ENCODE measurements at regions not wholly inside any gene's neighbourhood (a gene's known extent, or its start where the extent isn't known, plus 50 kb on each side); places are given as distances from the start of the nearest gene placed in this dataset.

DNA sequence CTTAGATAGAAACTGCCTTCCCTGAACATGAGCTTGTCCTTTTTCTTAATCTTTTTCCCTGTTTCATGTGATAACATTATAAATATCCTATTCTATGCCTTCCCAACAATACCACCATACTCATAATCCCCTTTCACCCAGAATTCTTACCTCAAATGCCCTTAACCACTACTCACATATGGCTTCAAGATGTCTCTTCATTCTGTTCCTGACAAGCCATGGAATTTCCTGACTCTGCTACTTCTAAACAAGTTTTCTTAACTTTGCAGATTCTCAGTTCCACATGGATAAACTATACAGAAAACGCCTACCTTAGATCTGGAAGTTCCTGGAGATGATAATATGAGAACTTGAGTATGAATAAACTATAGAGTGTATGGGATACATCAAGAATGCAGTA lies 1217.8 kb downstream of the CDH8 start (continued):
- TF ChIP-seq, protein P1, sequence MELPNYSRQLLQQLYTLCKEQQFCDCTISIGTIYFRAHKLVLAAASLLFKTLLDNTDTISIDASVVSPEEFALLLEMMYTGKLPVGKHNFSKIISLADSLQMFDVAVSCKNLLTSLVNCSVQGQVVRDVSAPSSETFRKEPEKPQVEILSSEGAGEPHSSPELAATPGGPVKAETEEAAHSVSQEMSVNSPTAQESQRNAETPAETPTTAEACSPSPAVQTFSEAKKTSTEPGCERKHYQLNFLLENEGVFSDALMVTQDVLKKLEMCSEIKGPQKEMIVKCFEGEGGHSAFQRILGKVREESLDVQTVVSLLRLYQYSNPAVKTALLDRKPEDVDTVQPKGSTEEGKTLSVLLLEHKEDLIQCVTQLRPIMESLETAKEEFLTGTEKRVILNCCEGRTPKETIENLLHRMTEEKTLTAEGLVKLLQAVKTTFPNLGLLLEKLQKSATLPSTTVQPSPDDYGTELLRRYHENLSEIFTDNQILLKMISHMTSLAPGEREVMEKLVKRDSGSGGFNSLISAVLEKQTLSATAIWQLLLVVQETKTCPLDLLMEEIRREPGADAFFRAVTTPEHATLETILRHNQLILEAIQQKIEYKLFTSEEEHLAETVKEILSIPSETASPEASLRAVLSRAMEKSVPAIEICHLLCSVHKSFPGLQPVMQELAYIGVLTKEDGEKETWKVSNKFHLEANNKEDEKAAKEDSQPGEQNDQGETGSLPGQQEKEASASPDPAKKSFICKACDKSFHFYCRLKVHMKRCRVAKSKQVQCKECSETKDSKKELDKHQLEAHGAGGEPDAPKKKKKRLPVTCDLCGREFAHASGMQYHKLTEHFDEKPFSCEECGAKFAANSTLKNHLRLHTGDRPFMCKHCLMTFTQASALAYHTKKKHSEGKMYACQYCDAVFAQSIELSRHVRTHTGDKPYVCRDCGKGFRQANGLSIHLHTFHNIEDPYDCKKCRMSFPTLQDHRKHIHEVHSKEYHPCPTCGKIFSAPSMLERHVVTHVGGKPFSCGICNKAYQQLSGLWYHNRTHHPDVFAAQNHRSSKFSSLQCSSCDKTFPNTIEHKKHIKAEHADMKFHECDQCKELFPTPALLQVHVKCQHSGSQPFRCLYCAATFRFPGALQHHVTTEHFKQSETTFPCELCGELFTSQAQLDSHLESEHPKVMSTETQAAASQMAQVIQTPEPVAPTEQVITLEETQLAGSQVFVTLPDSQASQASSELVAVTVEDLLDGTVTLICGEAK (IDR thresholded peaks at IDR 0.05) = no peak
- TF ChIP-seq, protein P1 (CRISPR knock-in tag; IDR thresholded peaks at IDR 0.05) = no peak
- TF ChIP-seq ZNF672 (CRISPR knock-in tag; IDR thresholded peaks at IDR 0.05) (no peak), TEAD2 (CRISPR knock-in tag; IDR thresholded peaks at IDR 0.05) (no peak), ZNF615 (CRISPR knock-in tag; IDR thresholded peaks at IDR 0.05; ENCODE audit: borderline replicate concordance) (no peak)
- TF ChIP-seq, protein P2, sequence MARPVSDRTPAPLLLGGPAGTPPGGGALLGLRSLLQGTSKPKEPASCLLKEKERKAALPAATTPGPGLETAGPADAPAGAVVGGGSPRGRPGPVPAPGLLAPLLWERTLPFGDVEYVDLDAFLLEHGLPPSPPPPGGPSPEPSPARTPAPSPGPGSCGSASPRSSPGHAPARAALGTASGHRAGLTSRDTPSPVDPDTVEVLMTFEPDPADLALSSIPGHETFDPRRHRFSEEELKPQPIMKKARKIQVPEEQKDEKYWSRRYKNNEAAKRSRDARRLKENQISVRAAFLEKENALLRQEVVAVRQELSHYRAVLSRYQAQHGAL (CRISPR knock-in tag; IDR thresholded peaks at IDR 0.05; ENCODE audit: not compliant biosample characterization) = no peak
- TF ChIP-seq, protein P3, sequence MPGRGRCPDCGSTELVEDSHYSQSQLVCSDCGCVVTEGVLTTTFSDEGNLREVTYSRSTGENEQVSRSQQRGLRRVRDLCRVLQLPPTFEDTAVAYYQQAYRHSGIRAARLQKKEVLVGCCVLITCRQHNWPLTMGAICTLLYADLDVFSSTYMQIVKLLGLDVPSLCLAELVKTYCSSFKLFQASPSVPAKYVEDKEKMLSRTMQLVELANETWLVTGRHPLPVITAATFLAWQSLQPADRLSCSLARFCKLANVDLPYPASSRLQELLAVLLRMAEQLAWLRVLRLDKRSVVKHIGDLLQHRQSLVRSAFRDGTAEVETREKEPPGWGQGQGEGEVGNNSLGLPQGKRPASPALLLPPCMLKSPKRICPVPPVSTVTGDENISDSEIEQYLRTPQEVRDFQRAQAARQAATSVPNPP (CRISPR knock-in tag; IDR thresholded peaks at IDR 0.05) = no peak

Data from HepG2 (cell line).